ENCODE measurements at regions not wholly inside any gene's neighbourhood (a gene's known extent, or its start where the extent isn't known, plus 50 kb on each side); places are given as distances from the start of the nearest gene placed in this dataset.
A peak's percentile ranks its signal among the peaks of the same experiment; 100 is the strongest.

- TF ChIP-seq, protein P1, sequence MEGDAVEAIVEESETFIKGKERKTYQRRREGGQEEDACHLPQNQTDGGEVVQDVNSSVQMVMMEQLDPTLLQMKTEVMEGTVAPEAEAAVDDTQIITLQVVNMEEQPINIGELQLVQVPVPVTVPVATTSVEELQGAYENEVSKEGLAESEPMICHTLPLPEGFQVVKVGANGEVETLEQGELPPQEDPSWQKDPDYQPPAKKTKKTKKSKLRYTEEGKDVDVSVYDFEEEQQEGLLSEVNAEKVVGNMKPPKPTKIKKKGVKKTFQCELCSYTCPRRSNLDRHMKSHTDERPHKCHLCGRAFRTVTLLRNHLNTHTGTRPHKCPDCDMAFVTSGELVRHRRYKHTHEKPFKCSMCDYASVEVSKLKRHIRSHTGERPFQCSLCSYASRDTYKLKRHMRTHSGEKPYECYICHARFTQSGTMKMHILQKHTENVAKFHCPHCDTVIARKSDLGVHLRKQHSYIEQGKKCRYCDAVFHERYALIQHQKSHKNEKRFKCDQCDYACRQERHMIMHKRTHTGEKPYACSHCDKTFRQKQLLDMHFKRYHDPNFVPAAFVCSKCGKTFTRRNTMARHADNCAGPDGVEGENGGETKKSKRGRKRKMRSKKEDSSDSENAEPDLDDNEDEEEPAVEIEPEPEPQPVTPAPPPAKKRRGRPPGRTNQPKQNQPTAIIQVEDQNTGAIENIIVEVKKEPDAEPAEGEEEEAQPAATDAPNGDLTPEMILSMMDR (IDR thresholded peaks at IDR 0.05; ENCODE audit: insufficient read depth, low read depth, low read length) = peak; percentile 88
- no peak for TF ChIP-seq EZH2 (IDR thresholded peaks at IDR 0.05; ENCODE audit: insufficient read depth, low read length)
Observed at GRCh38 chr10:126749015-126749655, 78.6 kb upstream of the C10orf90 start.
